ENCODE measurements at regions not wholly inside any gene's neighbourhood (a gene's known extent, or its start where the extent isn't known, plus 50 kb on each side); places are given as distances from the start of the nearest gene placed in this dataset.
"Not testable (repeated sequence)": the region's sequence is repeated elsewhere in the genome, so short reads cannot be mapped to it uniquely, and the experiment has no call there.

- POLR2A ChIA-PET (ENCODE audit: partially characterized antibody), result no interaction called here
- H3K4me1 Mint-ChIP-seq, result no peaks in the 10 kb centered on the region
- Histone ChIP-seq H3K9me3 (ENCODE audit: control insufficient read depth in 1 of 2, low read length in 2 of 2) (no peaks in the 10 kb centered on the region), H3K4me3 (ENCODE audit: low read length in 2 of 2) (no peak overlapping the region), H3K36me3 (ENCODE audit: insufficient read depth, low read length) (no peaks in the 10 kb centered on the region), H3K27ac (ENCODE audit: low read depth, low read length) (no peak overlapping the region), H3K27me3 (ENCODE audit: insufficient read depth, low read length) (no peaks in the 10 kb centered on the region), H3K4me1 (ENCODE audit: insufficient read depth, low read length) (no peaks in the 10 kb centered on the region)
- no peak overlapping the region for H3K4me3 Mint-ChIP-seq
- H3K9me3 Mint-ChIP-seq, result peaks cover 0 to 6% (median 2%) of the 10 kb centered on the region in 8 donors
- H3K27ac Mint-ChIP-seq, result no peak overlapping the region
- intact Hi-C loops (cut with micrococcal nuclease), result no loop called here
- H3K27me3 Mint-ChIP-seq, result no peaks in the 10 kb centered on the region
- peaks cover 0 to 3% of the 10 kb centered on the region in 2 donors for H3K36me3 Mint-ChIP-seq
- CTCF ChIA-PET (ENCODE audit: partially characterized antibody), result no interaction called here
- DNase-seq, result no peak
These were observed 86.8 kb downstream of the NDUFA12 start for GRCh38 chr12:94916663-94917062.

GRCh38 chr12:94909663-94910062 lies 93.8 kb downstream of the NDUFA12 start:
- peaks cover 1 to 16% (median 6%) of the 10 kb centered on the region in 8 donors for H3K9me3 Mint-ChIP-seq
- ChIA-PET POLR2A (ENCODE audit: partially characterized antibody) (no interaction called here), CTCF (ENCODE audit: partially characterized antibody) (no interaction called here)
- H3K9me3 ChIP-seq (ENCODE audit: control insufficient read depth in 1 of 2, low read length in 2 of 2), result no peaks in the 10 kb centered on the region
- DNase-seq, result no peak
- H3K27ac ChIP-seq (ENCODE audit: low read depth, low read length), result no peak overlapping the region
- H3K27me3 Mint-ChIP-seq, result peaks cover 0 to 4% of the 10 kb centered on the region in 2 donors
- no peak overlapping the region for H3K27ac Mint-ChIP-seq
- no peak overlapping the region for H3K4me3 Mint-ChIP-seq
- no peaks in the 10 kb centered on the region for H3K36me3 ChIP-seq (ENCODE audit: insufficient read depth, low read length)
- no peaks in the 10 kb centered on the region for H3K27me3 ChIP-seq (ENCODE audit: insufficient read depth, low read length)
- no peak overlapping the region for H3K4me3 ChIP-seq (ENCODE audit: low read length in 2 of 2)
- H3K4me1 Mint-ChIP-seq, result peaks cover 0 to 3% (median 0%) of the 10 kb centered on the region in 4 donors
- intact Hi-C loops (cut with micrococcal nuclease), result no loop called here
- no peaks in the 10 kb centered on the region for H3K36me3 Mint-ChIP-seq
- H3K4me1 ChIP-seq (ENCODE audit: insufficient read depth, low read length), result no peaks in the 10 kb centered on the region

- not testable (repeated sequence) for H3K27ac Mint-ChIP-seq
These were observed 97.7 kb downstream of the NDUFA12 start for GRCh38 chr12:94905749-94906148.

GRCh38 chr12:94900496-94900895 lies 103.0 kb downstream of the NDUFA12 start:
- Mint-ChIP-seq H3K4me3 (no peak overlapping the region), H3K4me1 (no peaks in the 10 kb centered on the region), H3K27me3 (peaks cover 2 to 3% of the 10 kb centered on the region in 2 donors), H3K9me3 (peaks cover 0 to 7% (median under 1%) of the 10 kb centered on the region in 8 donors), H3K27ac (no peak overlapping the region), H3K36me3 (no peaks in the 10 kb centered on the region)
- ChIA-PET POLR2A (ENCODE audit: partially characterized antibody) (no interaction called here), CTCF (ENCODE audit: partially characterized antibody) (no interaction called here)
- Histone ChIP-seq H3K4me1 (ENCODE audit: insufficient read depth, low read length) (no peaks in the 10 kb centered on the region), H3K36me3 (ENCODE audit: insufficient read depth, low read length) (no peaks in the 10 kb centered on the region), H3K27ac (ENCODE audit: low read depth, low read length) (no peak overlapping the region), H3K4me3 (ENCODE audit: low read length in 2 of 2) (no peak overlapping the region), H3K27me3 (ENCODE audit: insufficient read depth, low read length) (no peaks in the 10 kb centered on the region), H3K9me3 (ENCODE audit: control insufficient read depth in 1 of 2, low read length in 2 of 2) (no peaks in the 10 kb centered on the region)
- DNase-seq, result no peak
- intact Hi-C loops (cut with micrococcal nuclease), result no loop called here

More at GRCh38 chr12:94905749-94906148, 97.7 kb downstream of the NDUFA12 start:
- H3K4me1 Mint-ChIP-seq; H3K4me3 ChIP-seq (ENCODE audit: low read length in 2 of 2); CTCF ChIA-PET (ENCODE audit: partially characterized antibody); H3K4me3 Mint-ChIP-seq; H3K4me1 ChIP-seq (ENCODE audit: insufficient read depth, low read length); H3K27me3 Mint-ChIP-seq; DNase-seq; intact Hi-C loops (cut with micrococcal nuclease); POLR2A ChIA-PET (ENCODE audit: partially characterized antibody); H3K36me3 Mint-ChIP-seq; H3K9me3 ChIP-seq (ENCODE audit: control insufficient read depth in 1 of 2, low read length in 2 of 2); H3K36me3 ChIP-seq (ENCODE audit: insufficient read depth, low read length); H3K27me3 ChIP-seq (ENCODE audit: insufficient read depth, low read length); H3K27ac ChIP-seq (ENCODE audit: low read depth, low read length): not testable (repeated sequence)
- H3K9me3 Mint-ChIP-seq, result peaks cover 1 to 16% (median 5%) of the 10 kb centered on the region in 8 donors

- intact Hi-C loops (cut with micrococcal nuclease), result no loop called here
- Histone ChIP-seq H3K4me3 (ENCODE audit: low read length in 2 of 2) (no peak overlapping the region), H3K27me3 (ENCODE audit: insufficient read depth, low read length) (no peaks in the 10 kb centered on the region), H3K9me3 (ENCODE audit: control insufficient read depth in 1 of 2, low read length in 2 of 2) (no peaks in the 10 kb centered on the region), H3K36me3 (ENCODE audit: insufficient read depth, low read length) (no peaks in the 10 kb centered on the region), H3K4me1 (ENCODE audit: insufficient read depth, low read length) (no peaks in the 10 kb centered on the region), H3K27ac (ENCODE audit: low read depth, low read length) (no peak overlapping the region)
- no peaks in the 10 kb centered on the region for H3K4me1 Mint-ChIP-seq
- ChIA-PET CTCF (ENCODE audit: partially characterized antibody) (no interaction called here), POLR2A (ENCODE audit: partially characterized antibody) (no interaction called here)
- H3K27ac Mint-ChIP-seq, result no peak overlapping the region
- DNase-seq, result no peak
- no peaks in the 10 kb centered on the region for H3K36me3 Mint-ChIP-seq
- peaks cover 0 to 3% (median 0%) of the 10 kb centered on the region in 8 donors for H3K9me3 Mint-ChIP-seq
- H3K27me3 Mint-ChIP-seq, result peaks cover 2 to 3% of the 10 kb centered on the region in 2 donors
- H3K4me3 Mint-ChIP-seq, result no peak overlapping the region
These were observed 105.1 kb downstream of the NDUFA12 start for GRCh38 chr12:94898388-94898787.

GRCh38 chr12:94892544-94893267 lies 110.8 kb downstream of the NDUFA12 start:
- no peaks in the 10 kb centered on the region for H3K36me3 ChIP-seq (ENCODE audit: insufficient read depth, low read length)
- no peak for DNase-seq
- H3K9me3 Mint-ChIP-seq, result no peaks in the 10 kb centered on the region
- H3K36me3 Mint-ChIP-seq, result no peaks in the 10 kb centered on the region
- no peaks in the 10 kb centered on the region for H3K4me1 Mint-ChIP-seq
- H3K27me3 Mint-ChIP-seq, result peaks cover 0 to 2% of the 10 kb centered on the region in 2 donors
- H3K4me3 ChIP-seq (ENCODE audit: low read length in 2 of 2), result no peak overlapping the region
- H3K27ac Mint-ChIP-seq, result no peak overlapping the region
- H3K4me1 ChIP-seq (ENCODE audit: insufficient read depth, low read length), result no peaks in the 10 kb centered on the region
- intact Hi-C loops (cut with micrococcal nuclease), result no loop called here
- H3K9me3 ChIP-seq (ENCODE audit: control insufficient read depth in 1 of 2, low read length in 2 of 2), result no peaks in the 10 kb centered on the region
- ChIA-PET CTCF (ENCODE audit: partially characterized antibody) (no interaction called here), POLR2A (ENCODE audit: partially characterized antibody) (no interaction called here)
- no peak overlapping the region for H3K4me3 Mint-ChIP-seq
- no peak overlapping the region for H3K27ac ChIP-seq (ENCODE audit: low read depth, low read length)
- no peaks in the 10 kb centered on the region for H3K27me3 ChIP-seq (ENCODE audit: insufficient read depth, low read length)

- Histone ChIP-seq H3K27me3 (ENCODE audit: insufficient read depth, low read length) (no peaks in the 10 kb centered on the region), H3K9me3 (ENCODE audit: control insufficient read depth in 1 of 2, low read length in 2 of 2) (no peaks in the 10 kb centered on the region), H3K4me3 (ENCODE audit: low read length in 2 of 2) (no peak overlapping the region), H3K27ac (ENCODE audit: low read depth, low read length) (no peak overlapping the region), H3K4me1 (ENCODE audit: insufficient read depth, low read length) (no peaks in the 10 kb centered on the region), H3K36me3 (ENCODE audit: insufficient read depth, low read length) (no peaks in the 10 kb centered on the region)
- Mint-ChIP-seq H3K27me3 (no peaks in the 10 kb centered on the region), H3K9me3 (no peaks in the 10 kb centered on the region), H3K4me1 (no peaks in the 10 kb centered on the region), H3K27ac (no peak overlapping the region), H3K4me3 (no peak overlapping the region), H3K36me3 (no peaks in the 10 kb centered on the region)
- CTCF ChIA-PET (ENCODE audit: partially characterized antibody), result no interaction called here
- DNase-seq, result no peak
- intact Hi-C loops (cut with micrococcal nuclease), result no loop called here
- POLR2A ChIA-PET (ENCODE audit: partially characterized antibody), result no interaction called here
These were observed 113.9 kb downstream of the NDUFA12 start for GRCh38 chr12:94889445-94890210.
